ENCODE measurements at regions not wholly inside any gene's neighbourhood (a gene's known extent, or its start where the extent isn't known, plus 50 kb on each side); places are given as distances from the start of the nearest gene placed in this dataset.

GRCh38 chr13:73551736-73552135 is 492.9 kb downstream of the KLF5 start:
- no peak for TF ChIP-seq CTCF (conservative IDR thresholded peaks at IDR 0.05; ENCODE audit: low read depth, low read length)
- no peak for TF ChIP-seq EZH2phosphoT487 (IDR thresholded peaks at IDR 0.05; ENCODE audit: borderline replicate concordance, low read length)
- no peak for TF ChIP-seq EZH2 (IDR thresholded peaks at IDR 0.05; ENCODE audit: low read length, unreplicated experiment)

All from PC-3 (cell line).